ENCODE measurements at regions not wholly inside any gene's neighbourhood (a gene's known extent, or its start where the extent isn't known, plus 50 kb on each side); places are given as distances from the start of the nearest gene placed in this dataset.

DNA sequence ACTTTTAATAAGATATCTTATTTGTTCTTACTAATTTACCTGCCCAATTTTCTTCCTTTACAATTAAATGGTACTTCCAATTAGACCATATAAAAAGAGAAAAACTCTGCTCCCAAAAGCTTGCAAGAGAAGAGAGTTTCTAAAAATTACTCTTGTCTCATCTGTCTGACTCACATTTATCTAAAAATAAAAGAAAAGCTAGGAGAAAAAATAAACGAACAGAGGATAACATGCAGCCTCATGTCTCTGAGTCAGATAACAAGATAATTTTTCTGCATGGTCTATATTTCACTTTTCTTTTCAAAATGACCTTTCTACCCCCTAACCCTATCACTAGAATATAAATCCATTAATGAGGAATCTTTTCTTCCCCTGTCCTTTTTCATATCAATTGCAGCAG lies 127.2 kb upstream of the TCF21 start:
- no peaks in the 10 kb centered on the region for H3K4me1 ChIP-seq (ENCODE audit: control insufficient read depth in 2 of 2, insufficient read depth in 2 of 2, low read length in 2 of 2)
- H3K9me3 ChIP-seq (ENCODE audit: control insufficient read depth in 2 of 2, low read length in 2 of 2), result no peaks in the 10 kb centered on the region
- H3K9ac ChIP-seq (ENCODE audit: low read depth in 1 of 2, low read length in 2 of 2), result no peak overlapping the region
- no peak overlapping the region for H3K4me3 ChIP-seq (ENCODE audit: low read length in 2 of 2)
- H3K27ac ChIP-seq (ENCODE audit: low read depth in 2 of 2, low read length in 2 of 2), result no peak overlapping the region
- H3K27me3 ChIP-seq (ENCODE audit: control insufficient read depth in 2 of 2, insufficient read depth in 2 of 2, low read length in 2 of 2), result no peaks in the 10 kb centered on the region
- no peaks in the 10 kb centered on the region for H3K36me3 ChIP-seq (ENCODE audit: control insufficient read depth in 2 of 2, insufficient read depth in 2 of 2, low read length in 2 of 2)

DNA sequence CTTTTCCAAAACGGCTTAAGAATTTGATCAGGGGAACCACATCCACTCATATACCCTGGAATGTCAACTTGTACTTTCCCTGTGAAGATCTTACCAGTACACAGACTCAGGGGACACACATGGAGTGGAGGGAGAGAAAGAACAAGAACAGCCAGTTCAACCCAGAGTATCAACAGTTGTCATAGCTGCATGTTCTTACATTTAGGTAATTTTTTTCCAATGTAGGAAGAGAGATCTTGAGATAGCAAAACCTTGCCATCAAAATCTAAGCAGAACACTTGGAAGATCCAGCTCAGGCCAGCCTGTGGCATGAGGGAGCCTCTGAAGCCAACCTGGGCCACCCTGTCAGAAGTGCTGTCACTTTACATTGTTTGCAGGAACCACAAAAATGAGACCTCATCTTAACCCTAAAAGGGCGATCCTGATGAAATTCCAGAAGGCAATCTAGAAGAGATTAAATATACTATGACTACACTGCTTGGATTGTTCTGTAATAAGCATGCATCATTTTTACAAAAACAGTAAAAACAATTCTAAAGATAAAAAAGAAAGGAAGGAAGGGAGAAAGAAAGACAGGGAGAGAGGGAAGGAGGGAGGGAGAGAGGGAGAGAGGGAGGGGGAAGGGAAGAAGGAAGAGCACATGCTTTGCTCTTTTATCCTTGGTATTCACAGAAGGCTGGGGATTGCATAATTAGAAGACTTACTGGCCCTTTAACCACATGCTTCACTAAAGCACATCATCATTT lies 124.7 kb upstream of the TCF21 start:
- H3K9me3 ChIP-seq (ENCODE audit: control insufficient read depth in 2 of 2, low read length in 2 of 2), result no peaks in the 10 kb centered on the region
- H3K36me3 ChIP-seq (ENCODE audit: control insufficient read depth in 2 of 2, insufficient read depth in 2 of 2, low read length in 2 of 2), result no peaks in the 10 kb centered on the region
- no peak overlapping the region for H3K4me3 ChIP-seq (ENCODE audit: low read length in 2 of 2)
- H3K27ac ChIP-seq (ENCODE audit: low read depth in 2 of 2, low read length in 2 of 2), result peak overlapping the region; percentile 24 to 45
- H3K27me3 ChIP-seq (ENCODE audit: control insufficient read depth in 2 of 2, insufficient read depth in 2 of 2, low read length in 2 of 2), result no peaks in the 10 kb centered on the region
- no peak overlapping the region for H3K9ac ChIP-seq (ENCODE audit: low read depth in 1 of 2, low read length in 2 of 2)
- no peaks in the 10 kb centered on the region for H3K4me1 ChIP-seq (ENCODE audit: control insufficient read depth in 2 of 2, insufficient read depth in 2 of 2, low read length in 2 of 2)

DNA sequence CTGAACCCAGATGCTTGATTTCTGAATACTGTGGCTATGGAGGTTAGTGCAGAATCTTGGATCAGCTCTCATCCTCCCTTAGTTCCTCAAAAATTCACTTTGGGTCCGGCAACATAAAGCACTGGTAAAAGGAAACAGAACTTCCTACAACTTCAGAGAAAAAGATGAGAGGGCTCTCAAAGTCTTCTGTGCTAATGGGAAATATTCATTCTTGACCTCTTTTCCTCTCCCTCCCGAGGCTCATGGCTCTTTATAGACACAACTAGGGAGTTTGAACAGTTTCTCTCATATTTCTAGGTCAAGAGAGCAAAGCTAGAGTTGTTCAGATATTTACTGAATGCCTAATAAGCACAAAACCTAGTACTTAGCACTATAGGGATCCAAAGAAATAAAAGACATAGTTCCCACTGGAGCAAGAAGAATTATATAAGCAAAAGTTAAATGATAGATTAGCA lies 124.1 kb upstream of the TCF21 start:
- no peaks in the 10 kb centered on the region for H3K9me3 ChIP-seq (ENCODE audit: control insufficient read depth in 2 of 2, low read length in 2 of 2)
- H3K4me3 ChIP-seq (ENCODE audit: low read length in 2 of 2), result no peak overlapping the region
- H3K9ac ChIP-seq (ENCODE audit: low read depth in 1 of 2, low read length in 2 of 2), result no peak overlapping the region
- H3K36me3 ChIP-seq (ENCODE audit: control insufficient read depth in 2 of 2, insufficient read depth in 2 of 2, low read length in 2 of 2), result no peaks in the 10 kb centered on the region
- H3K27ac ChIP-seq (ENCODE audit: low read depth in 2 of 2, low read length in 2 of 2), result peak overlapping the region; percentile 24 to 45
- no peaks in the 10 kb centered on the region for H3K27me3 ChIP-seq (ENCODE audit: control insufficient read depth in 2 of 2, insufficient read depth in 2 of 2, low read length in 2 of 2)
- H3K4me1 ChIP-seq (ENCODE audit: control insufficient read depth in 2 of 2, insufficient read depth in 2 of 2, low read length in 2 of 2), result no peaks in the 10 kb centered on the region

GRCh38 chr6:133767357-133767970 lies 121.4 kb upstream of the TCF21 start:
- Histone ChIP-seq H3K9ac (ENCODE audit: low read depth in 1 of 2, low read length in 2 of 2) (no peak overlapping the region), H3K4me3 (ENCODE audit: low read length in 2 of 2) (no peak overlapping the region), H3K27me3 (ENCODE audit: control insufficient read depth in 2 of 2, insufficient read depth in 2 of 2, low read length in 2 of 2) (no peaks in the 10 kb centered on the region), H3K36me3 (ENCODE audit: control insufficient read depth in 2 of 2, insufficient read depth in 2 of 2, low read length in 2 of 2) (no peaks in the 10 kb centered on the region), H3K4me1 (ENCODE audit: control insufficient read depth in 2 of 2, insufficient read depth in 2 of 2, low read length in 2 of 2) (no peaks in the 10 kb centered on the region), H3K9me3 (ENCODE audit: control insufficient read depth in 2 of 2, low read length in 2 of 2) (no peaks in the 10 kb centered on the region), H3K27ac (ENCODE audit: low read depth in 2 of 2, low read length in 2 of 2) (no peak overlapping the region)

GRCh38 chr6:133768656-133769295 lies 120.1 kb upstream of the TCF21 start:
- H3K4me1 ChIP-seq (ENCODE audit: control insufficient read depth in 2 of 2, insufficient read depth in 2 of 2, low read length in 2 of 2), result no peaks in the 10 kb centered on the region
- no peaks in the 10 kb centered on the region for H3K9me3 ChIP-seq (ENCODE audit: control insufficient read depth in 2 of 2, low read length in 2 of 2)
- H3K27me3 ChIP-seq (ENCODE audit: control insufficient read depth in 2 of 2, insufficient read depth in 2 of 2, low read length in 2 of 2), result no peaks in the 10 kb centered on the region
- no peak overlapping the region for H3K27ac ChIP-seq (ENCODE audit: low read depth in 2 of 2, low read length in 2 of 2)
- no peak overlapping the region for H3K9ac ChIP-seq (ENCODE audit: low read depth in 1 of 2, low read length in 2 of 2)
- no peaks in the 10 kb centered on the region for H3K36me3 ChIP-seq (ENCODE audit: control insufficient read depth in 2 of 2, insufficient read depth in 2 of 2, low read length in 2 of 2)
- H3K4me3 ChIP-seq (ENCODE audit: low read length in 2 of 2), result no peak overlapping the region

GRCh38 chr6:133769463-133769862 lies 119.5 kb upstream of the TCF21 start:
- H3K36me3 ChIP-seq (ENCODE audit: control insufficient read depth in 2 of 2, insufficient read depth in 2 of 2, low read length in 2 of 2), result no peaks in the 10 kb centered on the region
- no peak overlapping the region for H3K4me3 ChIP-seq (ENCODE audit: low read length in 2 of 2)
- H3K27me3 ChIP-seq (ENCODE audit: control insufficient read depth in 2 of 2, insufficient read depth in 2 of 2, low read length in 2 of 2), result no peaks in the 10 kb centered on the region
- H3K9me3 ChIP-seq (ENCODE audit: control insufficient read depth in 2 of 2, low read length in 2 of 2), result no peaks in the 10 kb centered on the region
- no peaks in the 10 kb centered on the region for H3K4me1 ChIP-seq (ENCODE audit: control insufficient read depth in 2 of 2, insufficient read depth in 2 of 2, low read length in 2 of 2)
- H3K27ac ChIP-seq (ENCODE audit: low read depth in 2 of 2, low read length in 2 of 2), result no peak overlapping the region
- H3K9ac ChIP-seq (ENCODE audit: low read depth in 1 of 2, low read length in 2 of 2), result no peak overlapping the region

DNA sequence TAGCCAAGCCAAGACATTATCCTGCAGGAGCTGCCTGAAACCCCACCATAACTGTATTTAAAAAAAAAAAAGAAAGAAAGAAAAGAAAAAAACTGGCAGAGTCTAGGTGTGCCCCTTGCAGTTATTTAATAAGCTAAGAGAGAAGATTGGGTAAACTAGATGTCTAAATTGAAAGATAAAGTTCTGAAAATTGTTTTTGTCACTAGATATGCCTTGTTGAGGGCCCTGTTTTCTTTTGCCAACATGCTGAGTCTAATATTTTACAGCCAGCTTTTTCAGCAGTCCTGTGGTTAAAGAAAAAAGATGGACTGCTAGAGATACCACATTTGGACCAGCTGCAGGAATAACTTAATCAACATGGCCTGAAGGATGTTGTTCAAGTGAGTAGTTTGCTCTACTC lies 116.3 kb upstream of the TCF21 start:
- no peak overlapping the region for H3K27ac ChIP-seq (ENCODE audit: low read depth in 2 of 2, low read length in 2 of 2)
- H3K36me3 ChIP-seq (ENCODE audit: control insufficient read depth in 2 of 2, insufficient read depth in 2 of 2, low read length in 2 of 2), result no peaks in the 10 kb centered on the region
- H3K9me3 ChIP-seq (ENCODE audit: control insufficient read depth in 2 of 2, low read length in 2 of 2), result no peaks in the 10 kb centered on the region
- no peaks in the 10 kb centered on the region for H3K27me3 ChIP-seq (ENCODE audit: control insufficient read depth in 2 of 2, insufficient read depth in 2 of 2, low read length in 2 of 2)
- no peak overlapping the region for H3K4me3 ChIP-seq (ENCODE audit: low read length in 2 of 2)
- H3K9ac ChIP-seq (ENCODE audit: low read depth in 1 of 2, low read length in 2 of 2), result no peak overlapping the region
- H3K4me1 ChIP-seq (ENCODE audit: control insufficient read depth in 2 of 2, insufficient read depth in 2 of 2, low read length in 2 of 2), result no peaks in the 10 kb centered on the region

- Histone ChIP-seq H3K4me1 (ENCODE audit: control insufficient read depth in 2 of 2, insufficient read depth in 2 of 2, low read length in 2 of 2) (no peaks in the 10 kb centered on the region), H3K36me3 (ENCODE audit: control insufficient read depth in 2 of 2, insufficient read depth in 2 of 2, low read length in 2 of 2) (no peaks in the 10 kb centered on the region), H3K9me3 (ENCODE audit: control insufficient read depth in 2 of 2, low read length in 2 of 2) (no peaks in the 10 kb centered on the region), H3K27me3 (ENCODE audit: control insufficient read depth in 2 of 2, insufficient read depth in 2 of 2, low read length in 2 of 2) (no peaks in the 10 kb centered on the region), H3K27ac (ENCODE audit: low read depth in 2 of 2, low read length in 2 of 2) (no peak overlapping the region), H3K4me3 (ENCODE audit: low read length in 2 of 2) (no peak overlapping the region), H3K9ac (ENCODE audit: low read depth in 1 of 2, low read length in 2 of 2) (no peak overlapping the region)
Observed at GRCh38 chr6:133773776-133774175, 115.1 kb upstream of the TCF21 start.

- no peak overlapping the region for H3K4me3 ChIP-seq (ENCODE audit: low read length in 2 of 2)
- H3K9ac ChIP-seq (ENCODE audit: low read depth in 1 of 2, low read length in 2 of 2), result no peak overlapping the region
- no peaks in the 10 kb centered on the region for H3K36me3 ChIP-seq (ENCODE audit: control insufficient read depth in 2 of 2, insufficient read depth in 2 of 2, low read length in 2 of 2)
- H3K4me1 ChIP-seq (ENCODE audit: control insufficient read depth in 2 of 2, insufficient read depth in 2 of 2, low read length in 2 of 2), result no peaks in the 10 kb centered on the region
- H3K27me3 ChIP-seq (ENCODE audit: control insufficient read depth in 2 of 2, insufficient read depth in 2 of 2, low read length in 2 of 2), result no peaks in the 10 kb centered on the region
- H3K9me3 ChIP-seq (ENCODE audit: control insufficient read depth in 2 of 2, low read length in 2 of 2), result no peaks in the 10 kb centered on the region
- H3K27ac ChIP-seq (ENCODE audit: low read depth in 2 of 2, low read length in 2 of 2), result no peak overlapping the region
Observed at GRCh38 chr6:133774356-133774755, 114.6 kb upstream of the TCF21 start.

DNA sequence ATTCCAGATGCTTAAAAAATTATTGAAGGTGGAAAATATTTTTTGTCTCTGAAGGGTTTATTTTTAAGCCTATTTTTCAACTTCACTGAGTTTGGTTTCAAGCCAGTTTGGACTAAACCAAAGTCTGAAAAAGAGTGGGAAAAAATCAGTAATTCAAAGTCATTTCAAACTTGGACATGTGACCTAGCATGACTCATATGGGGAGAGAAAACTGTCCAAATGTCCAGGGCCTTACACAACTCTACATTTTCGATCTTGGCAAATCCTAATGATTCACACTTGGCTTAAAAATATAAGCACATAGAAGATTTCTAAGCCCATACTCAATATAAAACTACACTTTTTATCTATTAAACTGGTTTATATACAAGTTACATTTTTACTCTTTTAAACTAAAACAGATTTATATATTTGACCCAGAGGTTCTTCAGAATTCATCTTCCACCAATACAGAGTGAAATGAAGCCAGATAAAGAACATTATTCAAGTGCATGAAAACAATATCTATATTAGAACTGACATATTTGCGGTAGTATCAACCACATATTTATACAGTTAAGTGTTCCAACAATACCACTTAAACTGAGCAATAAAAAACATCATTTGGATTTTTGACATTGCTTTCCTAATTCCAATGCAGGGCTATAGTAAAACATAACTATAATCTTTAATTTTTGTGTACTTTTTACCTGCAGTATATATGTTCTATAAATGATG lies 110.3 kb upstream of the TCF21 start:
- no peaks in the 10 kb centered on the region for H3K27me3 ChIP-seq (ENCODE audit: control insufficient read depth in 2 of 2, insufficient read depth in 2 of 2, low read length in 2 of 2)
- H3K9ac ChIP-seq (ENCODE audit: low read depth in 1 of 2, low read length in 2 of 2), result no peak overlapping the region
- no peak overlapping the region for H3K27ac ChIP-seq (ENCODE audit: low read depth in 2 of 2, low read length in 2 of 2)
- H3K9me3 ChIP-seq (ENCODE audit: control insufficient read depth in 2 of 2, low read length in 2 of 2), result no peaks in the 10 kb centered on the region
- no peaks in the 10 kb centered on the region for H3K4me1 ChIP-seq (ENCODE audit: control insufficient read depth in 2 of 2, insufficient read depth in 2 of 2, low read length in 2 of 2)
- H3K36me3 ChIP-seq (ENCODE audit: control insufficient read depth in 2 of 2, insufficient read depth in 2 of 2, low read length in 2 of 2), result no peaks in the 10 kb centered on the region
- H3K4me3 ChIP-seq (ENCODE audit: low read length in 2 of 2), result no peak overlapping the region
